NT2/D1 (cell line): ENCODE measurements at regions not wholly inside any gene's neighbourhood (a gene's known extent, or its start where the extent isn't known, plus 50 kb on each side); places are given as distances from the start of the nearest gene placed in this dataset.

ENCODE experiments used
- DNase-seq: peaks from one replicate; pipeline ENCODE4 v3.0.0-alpha.2; 2011; ENCODE audit warnings: low read depth, low spot score
- H3K27me3 ChIP-seq: 2 replicates; pipeline ENCODE4 v1.6.0; 2011; ENCODE audit warnings: mild to moderate bottlenecking; ENCODE audit not compliant: insufficient read length, insufficient read depth
- H3K36me3 ChIP-seq: 2 replicates; pipeline ENCODE4 v1.6.1; 2011; ENCODE audit warnings: mild to moderate bottlenecking, low read length, mixed read lengths; ENCODE audit not compliant: insufficient read depth, insufficient read length
- H3K4me1 ChIP-seq: 2 replicates; pipeline ENCODE4 v1.5.1; 2011; ENCODE audit not compliant: insufficient read depth, insufficient read length
- H3K4me3 ChIP-seq: 2 replicates; pipeline ENCODE4 v1.5.1; 2011; ENCODE audit warnings: low read depth; ENCODE audit not compliant: insufficient read length
- H3K9ac ChIP-seq: 2 replicates; pipeline ENCODE4 v1.6.0; 2011; ENCODE audit warnings: low read depth; ENCODE audit not compliant: insufficient read length
- H3K9me3 ChIP-seq: 2 replicates; pipeline ENCODE4 v1.5.1; 2011; ENCODE audit warnings: mild to moderate bottlenecking, low read length; ENCODE audit not compliant: insufficient read depth
- SUZ12 ChIP-seq: IDR thresholded peaks from 2 replicates; pipeline ENCODE4 v1.6.1; 2011; ENCODE audit not compliant: insufficient read length, insufficient read depth; ENCODE audit errors: extremely low read depth
- YY1 ChIP-seq: IDR thresholded peaks from 2 replicates; pipeline ENCODE4 v1.6.1; 2011; ENCODE audit not compliant: insufficient read length, insufficient read depth
- ZNF274 ChIP-seq: IDR thresholded peaks from 2 replicates; pipeline ENCODE4 v1.6.1; 2011; ENCODE audit warnings: mild to moderate bottlenecking, low read depth, low read length

- H3K9ac ChIP-seq, result no peak overlapping the region
- no peaks in the 10 kb centered on the region for H3K4me1 ChIP-seq
- TF ChIP-seq ZNF274 (no peak), YY1 (no peak), SUZ12 (no peak)
Measured at GRCh38 chr3:118304557-118304956, 730.1 kb downstream of the IGSF11 start.

GRCh38 chr3:118332699-118333098 is 701.9 kb downstream of the IGSF11 start:
- no peak overlapping the region for H3K4me3 ChIP-seq
- no peaks in the 10 kb centered on the region for H3K36me3 ChIP-seq
- no peak overlapping the region for H3K9ac ChIP-seq
- no peaks in the 10 kb centered on the region for H3K27me3 ChIP-seq
- TF ChIP-seq YY1 (no peak), SUZ12 (no peak), ZNF274 (no peak)
- no peak for DNase-seq
- no peaks in the 10 kb centered on the region for H3K4me1 ChIP-seq
- H3K9me3 ChIP-seq, result peaks cover 11% of the 10 kb centered on the region; the same call in 1 of the 2 replicates

More at GRCh38 chr3:118304557-118304956, 730.1 kb downstream of the IGSF11 start:
- H3K4me3 ChIP-seq, result no peak overlapping the region
- H3K36me3 ChIP-seq, result no peaks in the 10 kb centered on the region
- H3K9me3 ChIP-seq, result no peaks in the 10 kb centered on the region
- no peak for DNase-seq
- H3K27me3 ChIP-seq, result no peaks in the 10 kb centered on the region

- peaks cover 8% of the 10 kb centered on the region; the same call in 1 of the 2 replicates for H3K9me3 ChIP-seq
- DNase-seq, result no peak
- no peaks in the 10 kb centered on the region for H3K27me3 ChIP-seq
- H3K36me3 ChIP-seq, result no peaks in the 10 kb centered on the region
- no peak overlapping the region for H3K4me3 ChIP-seq
- H3K4me1 ChIP-seq, result no peaks in the 10 kb centered on the region
- no peak overlapping the region for H3K9ac ChIP-seq
- TF ChIP-seq YY1 (no peak), SUZ12 (no peak), ZNF274 (no peak)
Measured at GRCh38 chr3:118337649-118338048, 697.0 kb downstream of the IGSF11 start.

- Histone ChIP-seq H3K4me3 (no peak overlapping the region), H3K9me3 (no peaks in the 10 kb centered on the region), H3K9ac (no peak overlapping the region), H3K27me3 (no peaks in the 10 kb centered on the region), H3K36me3 (no peaks in the 10 kb centered on the region), H3K4me1 (no peaks in the 10 kb centered on the region)
- DNase-seq, result no peak
- TF ChIP-seq ZNF274 (no peak), SUZ12 (no peak), YY1 (no peak)
Measured at GRCh38 chr3:118347396-118348168, 687.1 kb downstream of the IGSF11 start.

GRCh38 chr3:118348169-118348557 is 686.5 kb downstream of the IGSF11 start:
- H3K4me3 ChIP-seq, result no peak overlapping the region
- no peaks in the 10 kb centered on the region for H3K4me1 ChIP-seq
- TF ChIP-seq ZNF274, result no peak
- no peak for DNase-seq
- no peak overlapping the region for H3K9ac ChIP-seq
- H3K27me3 ChIP-seq, result no peaks in the 10 kb centered on the region
- H3K9me3 ChIP-seq, result 0 out of 2 replicates have a peak, but pooled peaks cover under 1% of the 10 kb centered on the region
- no peaks in the 10 kb centered on the region for H3K36me3 ChIP-seq

DNA sequence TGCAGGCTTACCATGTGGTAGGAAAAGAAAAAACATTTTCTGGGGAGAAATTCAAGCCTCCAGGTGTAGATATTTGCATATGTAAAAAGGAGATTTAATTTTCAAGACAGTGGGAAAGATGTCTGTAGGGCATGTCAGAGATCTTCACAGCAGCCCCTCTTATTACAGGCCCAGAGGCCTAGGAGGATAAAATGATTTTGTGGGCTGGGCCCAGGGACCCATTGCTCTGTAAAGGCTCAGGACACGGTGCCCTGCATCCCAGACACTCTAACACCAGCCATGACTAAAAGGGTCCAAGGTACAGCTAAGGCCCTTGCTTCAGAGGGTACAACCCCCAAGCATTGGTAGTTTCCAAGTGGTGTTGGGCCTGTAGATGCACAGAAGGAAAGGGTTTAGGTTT is 680.1 kb downstream of the IGSF11 start:
- no peak for DNase-seq
- no peak overlapping the region for H3K4me3 ChIP-seq
- H3K27me3 ChIP-seq, result no peaks in the 10 kb centered on the region
- H3K36me3 ChIP-seq, result no peaks in the 10 kb centered on the region
- TF ChIP-seq ZNF274, result no peak
- TF ChIP-seq SUZ12, result no peak
- TF ChIP-seq YY1, result no peak
- no peaks in the 10 kb centered on the region for H3K4me1 ChIP-seq
- H3K9me3 ChIP-seq, result peaks cover 34% of the 10 kb centered on the region; the same call in 1 of the 2 replicates
- no peak overlapping the region for H3K9ac ChIP-seq

- no peak overlapping the region for H3K4me3 ChIP-seq
- peaks cover 17% of the 10 kb centered on the region for H3K9me3 ChIP-seq
- TF ChIP-seq ZNF274 (no peak), SUZ12 (no peak), YY1 (no peak)
- no peak overlapping the region for H3K9ac ChIP-seq
- H3K4me1 ChIP-seq, result no peaks in the 10 kb centered on the region
- no peak for DNase-seq
- H3K27me3 ChIP-seq, result no peaks in the 10 kb centered on the region
- no peaks in the 10 kb centered on the region for H3K36me3 ChIP-seq
Measured at GRCh38 chr3:118369892-118370491, 664.7 kb downstream of the IGSF11 start.
